Activated CD4-positive, alpha-beta T cell treated with anti-CD3 and anti-CD28 coated beads, Interleukin-2, amount 10 ng/mL, durations not matched to agents 24 days and 14 days (primary cell): ENCODE measurements at regions not wholly inside any gene's neighbourhood (a gene's known extent, or its start where the extent isn't known, plus 50 kb on each side); places are given as distances from the start of the nearest gene placed in this dataset.
A peak's percentile ranks its signal among the peaks of the same experiment; 100 is the strongest.

Experiments
- DNase-seq: peaks from one replicate; pipeline ENCODE4 v3.0.0; 2022
- H3K27ac Mint-ChIP-seq: one replicate; pipeline ENCODE4 v1.8.0; 2022; ENCODE audit warnings: mild to moderate bottlenecking, mixed read lengths
- H3K27me3 Mint-ChIP-seq: one replicate; pipeline ENCODE4 v1.8.0; 2022; ENCODE audit warnings: mixed read lengths
- H3K36me3 Mint-ChIP-seq: one replicate; pipeline ENCODE4 v1.8.0; 2022; ENCODE audit warnings: low read depth, mild to moderate bottlenecking, mixed read lengths
- H3K4me1 Mint-ChIP-seq: one replicate; pipeline ENCODE4 v1.8.0; 2021; ENCODE audit warnings: mixed read lengths
- H3K4me3 Mint-ChIP-seq: one replicate; pipeline ENCODE4 v1.8.0; 2022; ENCODE audit warnings: mild to moderate bottlenecking, moderate library complexity, mixed read lengths
- H3K9me3 Mint-ChIP-seq: one replicate; pipeline ENCODE4 v1.8.0; 2021; ENCODE audit warnings: mixed read lengths
- intact Hi-C: fragments of 100-400 bp; cut with micrococcal nuclease; formaldehyde crosslinking; loops from one replicate; pipeline ENCODE4 v1.15.1; 2023

- Mint-ChIP-seq H3K4me1 (peaks cover 2% of the 10 kb centered on the region), H3K4me3 (no peak overlapping the region), H3K27ac (no peak overlapping the region), H3K36me3 (peaks cover 4% of the 10 kb centered on the region), H3K9me3 (no peaks in the 10 kb centered on the region), H3K27me3 (peaks cover 3% of the 10 kb centered on the region)
- intact Hi-C loops, result no loop called here
- no peak for DNase-seq
Measured at GRCh38 chr11:129268371-129268770, 76.2 kb upstream of the ARHGAP32 start.

GRCh38 chr11:129267716-129268115 lies 75.6 kb upstream of the ARHGAP32 start:
- Mint-ChIP-seq H3K27ac (no peak overlapping the region), H3K27me3 (peaks cover 3% of the 10 kb centered on the region), H3K4me3 (no peak overlapping the region), H3K36me3 (peaks cover 4% of the 10 kb centered on the region), H3K9me3 (no peaks in the 10 kb centered on the region), H3K4me1 (peaks cover 2% of the 10 kb centered on the region)
- no peak for DNase-seq
- intact Hi-C loops, result no loop called here

- Mint-ChIP-seq H3K36me3 (peaks cover 4% of the 10 kb centered on the region), H3K4me1 (peaks cover 2% of the 10 kb centered on the region)
Measured at GRCh38 chr11:129266536-129266935, 74.4 kb upstream of the ARHGAP32 start.

GRCh38 chr11:129265125-129265788 lies 73.1 kb upstream of the ARHGAP32 start:
- Mint-ChIP-seq H3K4me3 (no peak overlapping the region), H3K9me3 (no peaks in the 10 kb centered on the region), H3K27ac (no peak overlapping the region), H3K36me3 (peaks cover 4% of the 10 kb centered on the region), H3K27me3 (no peaks in the 10 kb centered on the region), H3K4me1 (peaks cover 2% of the 10 kb centered on the region)
- no peak for DNase-seq
- intact Hi-C loops, result no loop called here

More at GRCh38 chr11:129266536-129266935, 74.4 kb upstream of the ARHGAP32 start:
- DNase-seq, result no peak
- no peak overlapping the region for H3K27ac Mint-ChIP-seq
- no peaks in the 10 kb centered on the region for H3K9me3 Mint-ChIP-seq
- H3K4me3 Mint-ChIP-seq, result no peak overlapping the region
- no peaks in the 10 kb centered on the region for H3K27me3 Mint-ChIP-seq
- intact Hi-C loops, result no loop called here

- H3K9me3 Mint-ChIP-seq, result no peaks in the 10 kb centered on the region
- H3K4me3 Mint-ChIP-seq, result no peak overlapping the region
- DNase-seq, result no peak
- H3K27me3 Mint-ChIP-seq, result no peaks in the 10 kb centered on the region
- intact Hi-C loops, result no loop called here
- H3K4me1 Mint-ChIP-seq, result peaks cover 4% of the 10 kb centered on the region
- peaks cover 4% of the 10 kb centered on the region for H3K36me3 Mint-ChIP-seq
- H3K27ac Mint-ChIP-seq, result no peak overlapping the region
Measured at GRCh38 chr11:129264114-129264513, 72.0 kb upstream of the ARHGAP32 start.

GRCh38 chr11:129260750-129261149 lies 68.6 kb upstream of the ARHGAP32 start:
- no peaks in the 10 kb centered on the region for H3K9me3 Mint-ChIP-seq
- H3K4me1 Mint-ChIP-seq, result peaks cover 4% of the 10 kb centered on the region
- no peak overlapping the region for H3K4me3 Mint-ChIP-seq
- DNase-seq, result no peak
- intact Hi-C loops, result no loop called here
- peaks cover 4% of the 10 kb centered on the region for H3K36me3 Mint-ChIP-seq
- no peak overlapping the region for H3K27ac Mint-ChIP-seq
- peaks cover 5% of the 10 kb centered on the region for H3K27me3 Mint-ChIP-seq

- peaks cover 5% of the 10 kb centered on the region for H3K27me3 Mint-ChIP-seq
- peaks cover 3% of the 10 kb centered on the region for H3K4me1 Mint-ChIP-seq
- H3K36me3 Mint-ChIP-seq, result peaks cover 2% of the 10 kb centered on the region
- H3K4me3 Mint-ChIP-seq, result no peak overlapping the region
- no peak overlapping the region for H3K27ac Mint-ChIP-seq
- H3K9me3 Mint-ChIP-seq, result no peaks in the 10 kb centered on the region
- DNase-seq, result no peak
- intact Hi-C loops, result no loop called here
Measured at GRCh38 chr11:129259931-129260348, 67.8 kb upstream of the ARHGAP32 start.

GRCh38 chr11:129258205-129258604 lies 66.1 kb upstream of the ARHGAP32 start:
- intact Hi-C loops, result no loop called here
- Mint-ChIP-seq H3K27ac (no peak overlapping the region), H3K9me3 (no peaks in the 10 kb centered on the region), H3K36me3 (no peaks in the 10 kb centered on the region), H3K27me3 (peaks cover 5% of the 10 kb centered on the region), H3K4me1 (peaks cover 3% of the 10 kb centered on the region), H3K4me3 (no peak overlapping the region)
- DNase-seq, result no peak

GRCh38 chr11:129257512-129257911 lies 65.4 kb upstream of the ARHGAP32 start:
- intact Hi-C loops, result no loop called here
- Mint-ChIP-seq H3K4me1 (peaks cover 3% of the 10 kb centered on the region), H3K27ac (no peak overlapping the region), H3K9me3 (no peaks in the 10 kb centered on the region), H3K36me3 (no peaks in the 10 kb centered on the region), H3K4me3 (no peak overlapping the region), H3K27me3 (peaks cover 5% of the 10 kb centered on the region)
- DNase-seq, result no peak

- Mint-ChIP-seq H3K36me3 (peaks cover 3% of the 10 kb centered on the region), H3K27me3 (peaks cover 4% of the 10 kb centered on the region), H3K9me3 (no peaks in the 10 kb centered on the region), H3K27ac (no peak overlapping the region), H3K4me1 (peaks cover 11% of the 10 kb centered on the region), H3K4me3 (no peak overlapping the region)
- DNase-seq, result no peak
- intact Hi-C loops, result no loop called here
Measured at GRCh38 chr11:129252621-129253020, 60.5 kb upstream of the ARHGAP32 start.

- DNase-seq, result no peak
- peaks cover 1% of the 10 kb centered on the region for H3K27me3 Mint-ChIP-seq
- H3K27ac Mint-ChIP-seq, result no peak overlapping the region
- H3K4me1 Mint-ChIP-seq, result peaks cover 20% of the 10 kb centered on the region
- H3K36me3 Mint-ChIP-seq, result peaks cover 3% of the 10 kb centered on the region
- no peaks in the 10 kb centered on the region for H3K9me3 Mint-ChIP-seq
- H3K4me3 Mint-ChIP-seq, result no peak overlapping the region
- intact Hi-C loops, result no loop called here
Measured at GRCh38 chr11:129251067-129251466, 58.9 kb upstream of the ARHGAP32 start.

GRCh38 chr11:129249923-129250322 lies 57.8 kb upstream of the ARHGAP32 start:
- H3K36me3 Mint-ChIP-seq, result peaks cover 3% of the 10 kb centered on the region
- H3K4me3 Mint-ChIP-seq, result no peak overlapping the region
- peaks cover 1% of the 10 kb centered on the region for H3K27me3 Mint-ChIP-seq
- peaks cover 20% of the 10 kb centered on the region for H3K4me1 Mint-ChIP-seq
- DNase-seq, result no peak
- no peak overlapping the region for H3K27ac Mint-ChIP-seq
- intact Hi-C loops, result no loop called here
- H3K9me3 Mint-ChIP-seq, result no peaks in the 10 kb centered on the region

- intact Hi-C loops, result no loop called here
- Mint-ChIP-seq H3K9me3 (no peaks in the 10 kb centered on the region), H3K27me3 (peaks cover 1% of the 10 kb centered on the region), H3K4me3 (no peak overlapping the region), H3K27ac (no peak overlapping the region), H3K4me1 (peaks cover 20% of the 10 kb centered on the region), H3K36me3 (peaks cover 3% of the 10 kb centered on the region)
- DNase-seq, result no peak
Measured at GRCh38 chr11:129249351-129249750, 57.2 kb upstream of the ARHGAP32 start.

- Mint-ChIP-seq H3K36me3 (peaks cover 3% of the 10 kb centered on the region), H3K4me1 (peaks cover 21% of the 10 kb centered on the region), H3K27me3 (peaks cover 1% of the 10 kb centered on the region), H3K9me3 (no peaks in the 10 kb centered on the region), H3K4me3 (no peak overlapping the region), H3K27ac (no peak overlapping the region)
- intact Hi-C loops, result no loop called here
- DNase-seq, result no peak
Measured at GRCh38 chr11:129248618-129249017, 56.5 kb upstream of the ARHGAP32 start.

GRCh38 chr11:129247135-129247534 lies 55.0 kb upstream of the ARHGAP32 start:
- H3K4me3 Mint-ChIP-seq, result peak overlapping the region; percentile 15
- H3K9me3 Mint-ChIP-seq, result peaks cover 4% of the 10 kb centered on the region
- H3K27ac Mint-ChIP-seq, result no peak overlapping the region
- DNase-seq, result no peak
- peaks cover 22% of the 10 kb centered on the region for H3K4me1 Mint-ChIP-seq
- H3K36me3 Mint-ChIP-seq, result peaks cover 3% of the 10 kb centered on the region
- intact Hi-C loops, result no loop called here
- H3K27me3 Mint-ChIP-seq, result no peaks in the 10 kb centered on the region
